Mesendoderm (in vitro differentiated cells): ENCODE measurements at regions not wholly inside any gene's neighbourhood (a gene's known extent, or its start where the extent isn't known, plus 50 kb on each side); places are given as distances from the start of the nearest gene placed in this dataset.

Experiments used
- DNase-seq: peaks from one replicate; pipeline ENCODE4 v3.0.0; 2013
- H2AK5ac ChIP-seq: 2 replicates; pipeline ENCODE4 v1.6.1; 2013; ENCODE audit warnings: low read length, inconsistent platforms
- H2BK120ac ChIP-seq: 2 replicates; pipeline ENCODE4 v1.6.1; 2013; ENCODE audit warnings: low read depth, mild to moderate bottlenecking, low read length, moderate library complexity, mixed read lengths
- H2BK15ac ChIP-seq: replicated peaks from 2 replicates; pipeline ENCODE4 v1.6.1; 2013; ENCODE audit warnings: low read depth, mild to moderate bottlenecking, moderate library complexity
- H2BK5ac ChIP-seq: 2 replicates; pipeline ENCODE4 v1.6.1; 2013; ENCODE audit warnings: low read length, inconsistent platforms
- H3K18ac ChIP-seq: 2 replicates; pipeline ENCODE4 v1.6.1; 2013; ENCODE audit warnings: mild to moderate bottlenecking, low read length, mixed read lengths
- H3K23ac ChIP-seq: one replicate; pipeline ENCODE4 v1.6.1; 2013; ENCODE audit warnings: low read length
- H3K27ac ChIP-seq: 2 replicates; pipeline ENCODE4 v1.5.1; 2013; ENCODE audit warnings: low read depth, mild to moderate bottlenecking, inconsistent platforms, low read length, moderate library complexity
- H3K27me3 ChIP-seq: 2 replicates; pipeline ENCODE4 v1.6.1; 2013; ENCODE audit warnings: low read length, control low read depth, mild to moderate bottlenecking, inconsistent platforms; ENCODE audit not compliant: insufficient read depth, poor library complexity
- H3K36me3 ChIP-seq: 2 replicates; pipeline ENCODE4 v1.6.1; 2013; ENCODE audit warnings: low read length, inconsistent platforms; ENCODE audit not compliant: control insufficient read depth, insufficient read depth
- H3K4ac ChIP-seq: one replicate; pipeline ENCODE4 v1.6.1; 2013; ENCODE audit warnings: low read depth, mild to moderate bottlenecking, low read length, moderate library complexity
- H3K4me1 ChIP-seq: 2 replicates; pipeline ENCODE4 v1.6.1; 2013; ENCODE audit warnings: low read depth, low read length, inconsistent platforms; ENCODE audit not compliant: control insufficient read depth
- H3K4me2 ChIP-seq: 2 replicates; pipeline ENCODE4 v1.6.1; 2013; ENCODE audit warnings: low read length
- H3K4me3 ChIP-seq: 2 replicates; pipeline ENCODE4 v1.5.1; 2013; ENCODE audit warnings: mild to moderate bottlenecking, low read length
- H3K56ac ChIP-seq: one replicate; pipeline ENCODE4 v1.6.1; 2013; ENCODE audit warnings: low read length
- H3K79me1 ChIP-seq: 2 replicates; pipeline ENCODE4 v1.6.1; 2013; ENCODE audit warnings: low read length, inconsistent platforms
- H3K79me2 ChIP-seq: 2 replicates; pipeline ENCODE4 v1.6.1; 2013; ENCODE audit warnings: mild to moderate bottlenecking, low read length; ENCODE audit not compliant: control insufficient read depth, insufficient read depth
- H3K9ac ChIP-seq: 2 replicates; pipeline ENCODE4 v1.6.1; 2013; ENCODE audit warnings: low read length, inconsistent platforms
- H4K5ac ChIP-seq: one replicate; pipeline ENCODE4 v1.6.1; 2013; ENCODE audit warnings: low read length
- H4K8ac ChIP-seq: one replicate; pipeline ENCODE4 v1.6.1; 2013; ENCODE audit warnings: low read depth, mild to moderate bottlenecking, control low read depth, low read length, moderate library complexity
- WGBS: extraction: QIAGEN DNeasy Blood & Tissue Kit; methylation state at CpG from one replicate; pipeline ENCODE4 v1.1.7; 2013; ENCODE audit warnings: low lambda C conversion rate, missing lambda C conversion rate; ENCODE audit not compliant: insufficient coverage; ENCODE audit errors: extremely low coverage; 5-methylcytosine and 5-hydroxymethylcytosine counted together

DNA sequence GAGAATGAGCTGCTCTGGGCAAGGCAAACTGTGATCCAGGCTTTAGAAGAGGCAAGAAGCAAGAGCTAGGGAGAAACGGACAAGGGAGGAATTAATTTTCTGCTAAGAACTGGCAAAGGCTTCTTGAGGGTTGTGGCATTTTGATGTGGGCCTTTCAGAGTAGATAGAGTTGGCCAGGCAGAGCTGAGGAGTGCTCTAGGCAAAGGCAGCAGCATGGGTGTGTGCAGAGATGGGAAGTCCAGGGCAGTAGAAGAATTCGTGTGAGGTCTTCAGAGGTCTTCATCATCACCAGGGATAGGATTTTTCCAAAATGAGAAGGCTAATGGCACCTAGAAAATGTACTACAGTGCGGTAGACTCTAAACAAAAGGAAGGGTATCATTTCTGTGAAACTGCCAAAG is 237.8 kb downstream of the LTN1 start:
- no CpG with 5 or more reads among the region's 3 CpGs for WGBS

DNA sequence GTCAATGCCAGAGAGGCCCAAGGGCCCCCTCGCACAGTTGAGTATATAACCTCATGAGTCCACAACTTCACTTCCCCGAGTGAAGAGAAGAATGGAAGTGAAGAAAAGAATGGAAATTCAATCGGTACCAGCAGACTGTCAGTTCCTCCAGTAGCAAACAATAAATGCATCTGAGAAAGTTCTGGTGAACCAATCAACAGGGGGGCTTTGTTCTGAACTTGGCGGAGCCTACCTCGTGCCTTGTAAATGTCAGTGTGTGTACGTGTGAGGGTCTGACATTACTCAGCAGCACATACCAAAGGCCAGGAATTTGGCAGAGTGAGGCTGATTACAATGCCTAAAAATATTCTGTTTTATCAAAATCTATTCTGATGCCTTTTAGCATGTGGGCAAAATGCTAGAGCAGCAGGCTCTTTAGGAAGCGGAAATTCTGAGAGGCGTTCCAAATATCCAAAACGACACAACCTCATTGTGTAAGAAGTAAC is 238.5 kb downstream of the LTN1 start:
- no CpG with 5 or more reads among the region's 9 CpGs for WGBS
- H3K27ac ChIP-seq, result no peak overlapping the region
- no peak overlapping the region for H4K8ac ChIP-seq

More for the DNA sequence above, 237.8 kb downstream of the LTN1 start:
- no peaks in the 10 kb centered on the region for H3K79me2 ChIP-seq
- no peak overlapping the region for H3K18ac ChIP-seq
- H2BK120ac ChIP-seq, result no peak overlapping the region
- no peaks in the 10 kb centered on the region for H3K27me3 ChIP-seq
- H3K27ac ChIP-seq, result no peak overlapping the region
- H3K56ac ChIP-seq, result no peak overlapping the region
- no peak overlapping the region for H3K4ac ChIP-seq
- H3K9ac ChIP-seq, result no peak overlapping the region
- H2BK15ac ChIP-seq, result no peak overlapping the region
- no peak overlapping the region for H4K5ac ChIP-seq
- no peak overlapping the region for H2BK5ac ChIP-seq
- H3K4me3 ChIP-seq, result no peak overlapping the region
- H2AK5ac ChIP-seq, result no peak overlapping the region
- H3K23ac ChIP-seq, result no peak overlapping the region
- H3K4me2 ChIP-seq, result no peak overlapping the region
- H3K79me1 ChIP-seq, result no peaks in the 10 kb centered on the region
- H4K8ac ChIP-seq, result no peak overlapping the region
- no peaks in the 10 kb centered on the region for H3K4me1 ChIP-seq
- H3K36me3 ChIP-seq, result no peaks in the 10 kb centered on the region
- DNase-seq, result no peak

DNA sequence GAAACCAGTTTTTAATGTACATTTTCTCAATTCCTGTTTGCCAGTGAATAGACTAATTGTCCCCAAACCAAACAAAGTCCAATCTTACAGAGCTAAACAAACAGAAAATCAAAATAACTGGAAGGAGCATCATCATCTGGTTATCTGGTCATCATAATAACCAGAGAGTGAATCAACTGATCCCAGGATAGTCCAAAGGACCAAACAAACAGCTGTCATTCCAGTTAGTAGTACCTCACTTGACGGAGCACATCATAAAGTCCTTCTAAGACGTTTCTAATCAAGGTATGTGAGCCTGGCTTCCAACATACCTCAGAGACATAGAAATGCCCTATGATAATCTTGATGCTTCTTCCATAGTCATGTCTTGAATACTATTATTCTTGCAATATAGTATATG is 240.5 kb downstream of the LTN1 start:
- Histone ChIP-seq H2BK120ac (no peak overlapping the region), H3K4me1 (no peaks in the 10 kb centered on the region), H3K27me3 (no peaks in the 10 kb centered on the region), H2BK5ac (no peak overlapping the region), H3K4ac (no peak overlapping the region), H3K23ac (no peak overlapping the region), H2AK5ac (no peak overlapping the region), H3K4me3 (no peak overlapping the region), H3K79me1 (no peaks in the 10 kb centered on the region), H3K56ac (no peak overlapping the region), H4K5ac (no peak overlapping the region), H4K8ac (no peak overlapping the region), H3K9ac (no peak overlapping the region), H3K79me2 (no peaks in the 10 kb centered on the region), H3K18ac (no peak overlapping the region), H3K27ac (no peak overlapping the region), H2BK15ac (no peak overlapping the region), H3K36me3 (no peaks in the 10 kb centered on the region), H3K4me2 (no peak overlapping the region)
- WGBS, result no CpG with 5 or more reads among the region's 2 CpGs
- DNase-seq, result no peak

More for the DNA sequence above, 238.5 kb downstream of the LTN1 start:
- H3K4me1 ChIP-seq, result no peaks in the 10 kb centered on the region
- H3K79me1 ChIP-seq, result no peaks in the 10 kb centered on the region
- no peak overlapping the region for H2BK5ac ChIP-seq
- H3K4me2 ChIP-seq, result no peak overlapping the region
- no peaks in the 10 kb centered on the region for H3K27me3 ChIP-seq
- no peak overlapping the region for H3K4ac ChIP-seq
- H2BK120ac ChIP-seq, result no peak overlapping the region
- H2BK15ac ChIP-seq, result no peak overlapping the region
- no peak overlapping the region for H3K18ac ChIP-seq
- H3K9ac ChIP-seq, result no peak overlapping the region
- H3K56ac ChIP-seq, result no peak overlapping the region
- H4K5ac ChIP-seq, result no peak overlapping the region
- no peak overlapping the region for H2AK5ac ChIP-seq
- peak; percentile 22 for DNase-seq
- no peaks in the 10 kb centered on the region for H3K36me3 ChIP-seq
- H3K79me2 ChIP-seq, result no peaks in the 10 kb centered on the region
- no peak overlapping the region for H3K23ac ChIP-seq
- no peak overlapping the region for H3K4me3 ChIP-seq

DNA sequence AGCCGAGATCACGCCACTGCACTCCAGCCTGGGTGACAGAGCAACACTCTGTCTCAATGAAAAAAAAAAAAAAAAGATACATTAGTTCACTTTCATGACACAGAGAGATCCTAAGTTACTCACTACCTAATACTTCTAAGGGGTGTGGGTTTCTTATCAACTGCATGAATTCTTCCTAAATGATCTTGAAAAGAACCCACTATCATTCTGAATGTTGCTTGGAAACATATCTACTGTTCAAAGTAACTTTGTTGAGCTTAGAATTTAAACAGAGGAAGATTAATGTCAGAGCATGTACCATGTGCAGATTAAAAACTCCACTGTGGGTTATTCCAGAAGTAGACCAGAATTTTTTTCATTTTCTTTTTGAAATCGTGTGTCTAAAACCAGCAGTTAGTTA is 241.5 kb downstream of the LTN1 start:
- Histone ChIP-seq H3K18ac (no peak overlapping the region), H2BK120ac (no peak overlapping the region), H2AK5ac (no peak overlapping the region), H3K56ac (no peak overlapping the region), H2BK5ac (no peak overlapping the region), H3K4me3 (no peak overlapping the region), H3K27me3 (no peaks in the 10 kb centered on the region), H3K79me2 (no peaks in the 10 kb centered on the region), H3K23ac (no peak overlapping the region), H3K9ac (no peak overlapping the region), H3K4ac (no peak overlapping the region), H3K4me1 (no peaks in the 10 kb centered on the region), H4K5ac (no peak overlapping the region), H4K8ac (no peak overlapping the region), H3K79me1 (no peaks in the 10 kb centered on the region), H3K36me3 (no peaks in the 10 kb centered on the region), H3K4me2 (no peak overlapping the region), H3K27ac (no peak overlapping the region), H2BK15ac (no peak overlapping the region)
- no CpG with 5 or more reads among the region's 3 CpGs for WGBS
- no peak for DNase-seq

DNA sequence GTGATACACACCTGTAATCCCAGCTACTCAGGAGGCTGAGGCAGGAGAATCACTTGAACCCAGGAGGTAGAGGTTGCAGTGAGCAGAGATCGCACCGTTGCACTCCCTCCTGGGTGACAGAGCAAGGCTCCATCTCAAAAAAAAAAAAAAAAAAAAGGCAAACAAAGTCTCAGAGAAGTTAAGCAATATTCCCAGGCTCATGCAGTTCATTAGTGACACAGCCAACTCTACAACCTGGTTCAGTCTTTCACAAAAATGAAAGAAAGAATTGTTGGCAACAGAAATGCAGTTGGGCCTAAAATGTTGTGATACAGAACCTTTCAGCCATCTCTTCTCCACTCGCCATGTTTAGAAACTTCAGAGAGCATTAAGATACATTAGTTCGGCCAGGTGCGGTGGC is 242.1 kb downstream of the LTN1 start:
- no peak overlapping the region for H3K27ac ChIP-seq
- H3K4me2 ChIP-seq, result no peak overlapping the region
- no peak overlapping the region for H2BK15ac ChIP-seq
- H2AK5ac ChIP-seq, result no peak overlapping the region
- H3K36me3 ChIP-seq, result no peaks in the 10 kb centered on the region
- H4K8ac ChIP-seq, result no peak overlapping the region
- no peaks in the 10 kb centered on the region for H3K27me3 ChIP-seq
- H3K4me1 ChIP-seq, result no peaks in the 10 kb centered on the region
- no peak overlapping the region for H3K56ac ChIP-seq
- no peak for DNase-seq
- no peak overlapping the region for H3K9ac ChIP-seq
- H3K4ac ChIP-seq, result no peak overlapping the region
- no peaks in the 10 kb centered on the region for H3K79me2 ChIP-seq
- H2BK5ac ChIP-seq, result no peak overlapping the region
- H2BK120ac ChIP-seq, result no peak overlapping the region
- H3K23ac ChIP-seq, result no peak overlapping the region
- no CpG with 5 or more reads among the region's 5 CpGs for WGBS
- no peaks in the 10 kb centered on the region for H3K79me1 ChIP-seq
- H3K4me3 ChIP-seq, result no peak overlapping the region
- no peak overlapping the region for H4K5ac ChIP-seq
- H3K18ac ChIP-seq, result no peak overlapping the region

DNA sequence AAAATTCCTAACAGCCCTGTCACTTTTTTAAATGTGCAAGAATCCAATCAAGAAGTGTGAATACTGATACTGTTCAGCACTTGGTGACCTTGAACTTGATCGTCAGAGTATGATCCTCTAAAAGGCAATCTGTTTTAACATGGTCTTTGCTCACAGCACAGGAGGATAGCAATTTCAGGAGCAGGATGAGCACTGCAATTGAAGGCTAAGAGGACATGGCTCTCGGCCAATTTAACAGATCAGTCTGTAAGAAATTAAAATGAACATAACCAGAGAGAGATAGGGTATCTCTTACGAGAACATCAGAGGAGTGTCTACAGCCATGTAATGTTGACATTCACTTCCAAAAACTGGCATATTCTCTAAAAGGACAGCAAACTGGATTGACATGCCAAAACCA is 243.1 kb downstream of the LTN1 start:
- Histone ChIP-seq H2AK5ac (no peak overlapping the region), H3K79me2 (no peaks in the 10 kb centered on the region)
- WGBS, result no CpG with 5 or more reads among the region's 3 CpGs

More for the DNA sequence above, 243.1 kb downstream of the LTN1 start:
- Histone ChIP-seq H3K4me3 (no peak overlapping the region), H3K4ac (no peak overlapping the region), H4K8ac (no peak overlapping the region), H3K9ac (no peak overlapping the region), H2BK120ac (no peak overlapping the region), H2BK5ac (no peak overlapping the region), H3K27ac (no peak overlapping the region), H4K5ac (no peak overlapping the region), H3K36me3 (no peaks in the 10 kb centered on the region), H3K4me1 (no peaks in the 10 kb centered on the region), H3K4me2 (no peak overlapping the region), H2BK15ac (no peak overlapping the region), H3K27me3 (no peaks in the 10 kb centered on the region), H3K18ac (no peak overlapping the region), H3K23ac (no peak overlapping the region), H3K56ac (no peak overlapping the region), H3K79me1 (no peaks in the 10 kb centered on the region)
- no peak for DNase-seq
